Body of pancreas (tissue), 4 donors: ENCODE measurements at regions not wholly inside any gene's neighbourhood (a gene's known extent, or its start where the extent isn't known, plus 50 kb on each side); places are given as distances from the start of the nearest gene placed in this dataset.

Experiments
- ATAC-seq: fragments of 150-250 bp; one replicate; pipeline ENCODE4 v1.9.1; 2016
- DNase-seq, 4 donors: peaks; one replicate each; pipeline ENCODE4 v3.0.0-alpha.2; 2019
- H3K27ac ChIP-seq, 4 donors: fragments of 200-600 bp; sonication (generic); 1 replicate in 3 of 4; 2 replicates in 1 of 4; pipeline versions ENCODE4 v1.5.1 to v1.6.1; 2016 to 2019; ENCODE audit warnings: mild to moderate bottlenecking in 1 of 4, mixed read lengths in 1 of 4, moderate library complexity in 1 of 4
- H3K27me3 ChIP-seq, 2 donors: fragments of 200-600 bp; sonication (generic); one replicate each; pipeline ENCODE4 v1.6.0; 2016; ENCODE audit warnings: mild to moderate bottlenecking in 1 of 2
- H3K36me3 ChIP-seq, 2 donors: fragments of 200-600 bp; sonication (generic); replicated peaks in 1 of 2; 2 replicates each; pipeline ENCODE4 v1.5.1; 2016; ENCODE audit warnings: low read depth in 2 of 2; ENCODE audit not compliant: insufficient read depth in 1 of 2
- H3K4me1 ChIP-seq: fragments of 200-600 bp; sonication (generic); one replicate; pipeline ENCODE4 v1.6.0; 2016
- H3K4me3 ChIP-seq, 2 donors: fragments of 200-600 bp; sonication (generic); 1 replicate in 1 of 2; 2 replicates in 1 of 2; pipeline ENCODE4 v1.5.1; 2016 to 2019
- H3K9me3 ChIP-seq, 3 donors: fragments of 200-600 bp; sonication (generic); 1 replicate in 2 of 3; 2 replicates in 1 of 3; pipeline ENCODE4 v1.5.1; 2016
- CTCF ChIP-seq, 7 experiments: fragments of 450-650 bp in 4 of 7; fragments of 200-600 bp in 3 of 7; sonication (generic) in 3 of 7; IDR thresholded peaks; one replicate each; pipeline ENCODE4 v1.5.1; 2016 to 2019; ENCODE audit warnings: antibody characterized with exemption in 7 of 7
- POLR2A ChIP-seq, 3 donors: fragments of 450-650 bp; IDR thresholded peaks; one replicate each; pipeline ENCODE4 v1.6.1; 2016; ENCODE audit warnings: antibody characterized with exemption in 3 of 3, mild to moderate bottlenecking in 2 of 3
- WGBS, 2 donors: methylation state at CpG; one replicate each; pipeline ENCODE4 v1.1.5; 2017; 5-methylcytosine and 5-hydroxymethylcytosine counted together
- intact Hi-C: fragments of 100-400 bp; cut with DNase I; formaldehyde crosslinking; loops from one replicate; pipeline ENCODE4 v1.15.1; 2023

GRCh38 chr3:178129109-178129508 is 407.1 kb upstream of the KCNMB2 start:
- Histone ChIP-seq H3K4me1 (no peaks in the 10 kb centered on the region), H3K27ac (no peak overlapping the region), H3K4me3 (no peak overlapping the region), H3K36me3 (no peaks in the 10 kb centered on the region), H3K9me3 (no peaks in the 10 kb centered on the region), H3K27me3 (no peaks in the 10 kb centered on the region)
- TF ChIP-seq CTCF (IDR thresholded peaks at IDR 0.05) (no peak), POLR2A (IDR thresholded peaks at IDR 0.05) (no peak)
- intact Hi-C loops: no loop called here
- DNase-seq (no peak), ATAC-seq (no peak)
- WGBS, 2 donors: 93 to 95% methylated on average over 1 of the region's 1 CpG

- Histone ChIP-seq H3K9me3 (no peaks in the 10 kb centered on the region), H3K36me3 (no peaks in the 10 kb centered on the region), H3K4me1 (no peaks in the 10 kb centered on the region), H3K27me3 (no peaks in the 10 kb centered on the region), H3K4me3 (no peak overlapping the region), H3K27ac (no peak overlapping the region)
- TF ChIP-seq CTCF (IDR thresholded peaks at IDR 0.05) (no peak), POLR2A (IDR thresholded peaks at IDR 0.05) (no peak)
- WGBS, 2 donors: 46 to 63% methylated on average over 2 of the region's 2 CpGs
- no peak for ATAC-seq
- no peak for DNase-seq
- intact Hi-C loops: no loop called here
Observed at GRCh38 chr3:178131801-178132200, 404.4 kb upstream of the KCNMB2 start.

GRCh38 chr3:178137206-178137605 is 399.0 kb upstream of the KCNMB2 start:
- H3K9me3 ChIP-seq: no peaks in the 10 kb centered on the region
- no peak for TF ChIP-seq POLR2A (IDR thresholded peaks at IDR 0.05)
- no peak for TF ChIP-seq CTCF (IDR thresholded peaks at IDR 0.05)
- H3K4me3 ChIP-seq: no peak overlapping the region
- no peaks in the 10 kb centered on the region for H3K4me1 ChIP-seq
- ATAC-seq (no peak), DNase-seq (no peak)
- no peak overlapping the region for H3K27ac ChIP-seq
- WGBS, 2 donors: 54 to 64% methylated on average over 4 of the region's 4 CpGs
- H3K27me3 ChIP-seq: no peaks in the 10 kb centered on the region
- intact Hi-C loops: no loop called here
- H3K36me3 ChIP-seq: no peaks in the 10 kb centered on the region

GRCh38 chr3:178137831-178138230 is 398.4 kb upstream of the KCNMB2 start:
- TF ChIP-seq CTCF (IDR thresholded peaks at IDR 0.05): no peak
- H3K27ac ChIP-seq: no peak overlapping the region
- ATAC-seq: no peak

GRCh38 chr3:178139116-178139515 is 397.1 kb upstream of the KCNMB2 start:
- Histone ChIP-seq H3K36me3 (no peaks in the 10 kb centered on the region), H3K4me1 (no peaks in the 10 kb centered on the region), H3K9me3 (no peaks in the 10 kb centered on the region), H3K27me3 (no peaks in the 10 kb centered on the region), H3K4me3 (no peak overlapping the region), H3K27ac (no peak overlapping the region)
- TF ChIP-seq CTCF (IDR thresholded peaks at IDR 0.05) (no peak), POLR2A (IDR thresholded peaks at IDR 0.05) (no peak)
- DNase-seq (no peak), ATAC-seq (no peak)
- intact Hi-C loops: no loop called here

More at GRCh38 chr3:178137831-178138230, 398.4 kb upstream of the KCNMB2 start:
- WGBS, 2 donors: 74 to 76% methylated on average over 3 of the region's 3 CpGs
- H3K4me1 ChIP-seq: no peaks in the 10 kb centered on the region
- no peaks in the 10 kb centered on the region for H3K36me3 ChIP-seq
- no peaks in the 10 kb centered on the region for H3K27me3 ChIP-seq
- DNase-seq: no peak
- intact Hi-C loops: no loop called here
- no peak overlapping the region for H3K4me3 ChIP-seq
- H3K9me3 ChIP-seq: no peaks in the 10 kb centered on the region
